Heart right ventricle (tissue), 16 donors: ENCODE measurements at regions not wholly inside any gene's neighbourhood (a gene's known extent, or its start where the extent isn't known, plus 50 kb on each side); places are given as distances from the start of the nearest gene placed in this dataset.
A peak's percentile ranks its signal among the peaks of the same experiment; 100 is the strongest.

Experiments used
- ATAC-seq, 8 donors: fragments of 200-7000 bp; cut with Tn5 transposase; one replicate each; pipeline ENCODE4 v1.9.1; 2020; ENCODE audit warnings: mild to moderate bottlenecking in 8 of 8, moderate library complexity in 8 of 8, moderate number of reproducible peaks in 1 of 8
- DNase-seq, 2 donors: peaks; one replicate each; pipeline ENCODE4 v3.0.0-alpha.2; 2020
- H3K27ac ChIP-seq, 10 donors: fragments of 200-600 bp; sonication (generic) in 2 of 10; one replicate each; pipeline versions ENCODE4 v1.5.0 to v1.8.0; 2020 to 2022; ENCODE audit warnings: mild to moderate bottlenecking in 3 of 10
- H3K27me3 ChIP-seq, 7 donors: fragments of 200-600 bp; one replicate each; pipeline ENCODE4 v1.8.0; 2021 to 2022; ENCODE audit warnings: mild to moderate bottlenecking in 2 of 7
- H3K36me3 ChIP-seq, 9 donors: fragments of 200-600 bp; sonication (generic) in 1 of 9; one replicate each; pipeline versions ENCODE4 v1.5.0 to v1.8.0; 2020 to 2022; ENCODE audit warnings: mild to moderate bottlenecking in 2 of 9
- H3K4me1 ChIP-seq, 9 donors: fragments of 200-600 bp; sonication (generic) in 1 of 9; one replicate each; pipeline versions ENCODE4 v1.5.0 to v1.8.0; 2020 to 2022; ENCODE audit warnings: mild to moderate bottlenecking in 4 of 9
- H3K4me3 ChIP-seq, 10 donors: fragments of 200-600 bp; sonication (generic) in 2 of 10; one replicate each; pipeline versions ENCODE4 v1.5.0 to v1.8.0; 2020 to 2022; ENCODE audit warnings: mild to moderate bottlenecking in 7 of 10, moderate library complexity in 2 of 10
- H3K9me3 ChIP-seq, 11 donors: fragments of 200-600 bp in 10 of 11; sonication (generic) in 2 of 11; one replicate each; pipeline versions ENCODE4 v1.5.0 to v1.8.0; 2013 to 2022; ENCODE audit warnings: mild to moderate bottlenecking in 2 of 11, control low read depth in 1 of 11, moderate library complexity in 1 of 11
- CTCF ChIP-seq, 9 donors: fragments of 200-600 bp; sonication (generic) in 2 of 9; IDR thresholded peaks; one replicate each; pipeline versions ENCODE4 v1.5.0 to v1.8.0; 2021 to 2022; ENCODE audit warnings: antibody characterized with exemption in 9 of 9, mild to moderate bottlenecking in 5 of 9, moderate library complexity in 1 of 9
- WGBS, 2 donors: extraction: QIAGEN DNeasy Blood & Tissue Kit; methylation state at CpG; one replicate each; pipeline ENCODE4 v1.1.7; 2013; ENCODE audit warnings: inconsistent platforms in 1 of 2; 5-methylcytosine and 5-hydroxymethylcytosine counted together
- intact Hi-C, 10 donors: fragments of 100-400 bp; cut with DNase I; formaldehyde crosslinking; loops; one replicate each; pipeline versions ENCODE4 v1.11.1 to v1.14.2; 2022
- donor health status: Arrhythmogenic right ventricular cardiomyopathy.
- donor health status: ischemic (EF 13 %, LVEDD 7.1; RV severe dilation, severe dysfunction).
- donor health status: healthy with polysubstance abuse.
- donor health status: DM: no; HTN: yes; CAD: no.
- donor health status: DM: no; HTN: no; CAD: no.
- donor health status: ischemic (EF 25% LVEDD 6.9; RV normal size, moderate dysfunction).
- donor health status: ischemic (EF 25% LVEDD 5.7; RV mildly dilated, moderate dysfunction).
- donor health status: healthy.
- donor health status: DM: yes; HTN: yes; CAD: no.
- donor health status: Ischemic cardiomyopathy.
- donor health status: ischemic (EF 35%, LVEDD 5.7; RV mildly dilated, moderate dysfunction).
- donor health status: nonischemic (EF 11% LVEDD 7.7; RV severe dilation, severe dysfunction).
- donor health status: DM: yes; HTN: yes; CAD: no.
- donor health status: PGD.
- donor health status: ischemic (EF 29% LVEDD 5.4; RV normal size, mild dysfunction).
- donor health status: nonischemic (EF 23%, LVEDD 6.1; RV moderate dilation, normal function).

GRCh38 chr3:66150977-66151376, 69.8 kb upstream of the SLC25A26 start:
- DNase-seq = no peak
- 84 to 87% methylated on average over 5 of the region's 5 CpGs for WGBS, 2 donors
- TF ChIP-seq CTCF (IDR thresholded peaks at IDR 0.05) = no peak
- intact Hi-C loops = no loop called here
- H3K27ac ChIP-seq = peak overlapping the region in 1 of 10 donors; percentile 25
- no peak overlapping the region for H3K4me3 ChIP-seq
- H3K27me3 ChIP-seq = no peaks in the 10 kb centered on the region
- ATAC-seq = peak in 2 of 8 donors; percentile 35 to 62
- no peaks in the 10 kb centered on the region for H3K9me3 ChIP-seq
- no peaks in the 10 kb centered on the region for H3K36me3 ChIP-seq
- H3K4me1 ChIP-seq = peaks cover 0 to 37% (median 16%) of the 10 kb centered on the region in 9 donors

- TF ChIP-seq CTCF (IDR thresholded peaks at IDR 0.05) = no peak
Observed at GRCh38 chr3:66149269-66149668, 71.5 kb upstream of the SLC25A26 start.

GRCh38 chr3:66145408-66145733, 75.4 kb upstream of the SLC25A26 start:
- Histone ChIP-seq H3K36me3 (no peaks in the 10 kb centered on the region), H3K27ac (no peak overlapping the region), H3K9me3 (peaks cover 0 to 4% (median 0%) of the 10 kb centered on the region in 11 donors), H3K4me1 (peaks cover 0 to 8% (median 0%) of the 10 kb centered on the region in 9 donors), H3K4me3 (no peak overlapping the region), H3K27me3 (no peaks in the 10 kb centered on the region)
- DNase-seq = no peak
- no peak for ATAC-seq
- intact Hi-C loops = no loop called here
- TF ChIP-seq CTCF (IDR thresholded peaks at IDR 0.05) = no peak

More at GRCh38 chr3:66149269-66149668, 71.5 kb upstream of the SLC25A26 start:
- Histone ChIP-seq H3K27me3 (no peaks in the 10 kb centered on the region), H3K4me1 (peaks cover 0 to 26% (median 8%) of the 10 kb centered on the region in 9 donors), H3K9me3 (no peaks in the 10 kb centered on the region), H3K27ac (no peak overlapping the region), H3K4me3 (no peak overlapping the region), H3K36me3 (no peaks in the 10 kb centered on the region)
- intact Hi-C loops = no loop called here
- DNase-seq (no peak), ATAC-seq (no peak)
- 84% methylated on average over 1 of the region's 1 CpG for WGBS, 2 donors

GRCh38 chr3:66144568-66145407, 76.0 kb upstream of the SLC25A26 start:
- Histone ChIP-seq H3K27me3 (no peaks in the 10 kb centered on the region), H3K27ac (no peak overlapping the region), H3K4me3 (no peak overlapping the region), H3K4me1 (peaks cover 0 to 8% (median 0%) of the 10 kb centered on the region in 9 donors), H3K36me3 (no peaks in the 10 kb centered on the region), H3K9me3 (peaks cover 0 to 4% (median 0%) of the 10 kb centered on the region in 11 donors)
- intact Hi-C loops = loop anchor here in 2 of 10 donors (5.0 kb wide), 2 partner anchors 107 to 1972 kb away; partner anchors contain the start of gene MAGI1 (in 1 of the 2)
- TF ChIP-seq CTCF (IDR thresholded peaks at IDR 0.05) = no peak
- WGBS, 2 donors = 72 to 74% methylated on average over 7 of the region's 7 CpGs
- DNase-seq (no peak), ATAC-seq (no peak)
